GM19043 (cell line): ENCODE measurements at regions not wholly inside any gene's neighbourhood (a gene's known extent, or its start where the extent isn't known, plus 50 kb on each side); places are given as distances from the start of the nearest gene placed in this dataset.
A peak's percentile ranks its signal among the peaks of the same experiment; 100 is the strongest.

Experiments
- ATAC-seq: cut with Tn5 transposase; IDR thresholded peaks from one replicate; pipeline ENCODE4 v1.9.1; 2021; ENCODE audit warnings: low read depth; ENCODE audit not compliant: unreplicated experiment

GRCh38 chr2:136207030-136207623, 89.2 kb upstream of the CXCR4 start:
- ATAC-seq: peak; percentile 53

- peak; percentile 91 for ATAC-seq
Observed at GRCh38 chr2:136206613-136207012, 88.7 kb upstream of the CXCR4 start.

GRCh38 chr2:136205615-136206014, 87.7 kb upstream of the CXCR4 start:
- ATAC-seq: no peak

- ATAC-seq: no peak
Observed at GRCh38 chr2:136204971-136205370, 87.0 kb upstream of the CXCR4 start.

- ATAC-seq: no peak
Observed at GRCh38 chr2:136195226-136195625, 77.3 kb upstream of the CXCR4 start.

GRCh38 chr2:136191041-136191440, 73.1 kb upstream of the CXCR4 start:
- ATAC-seq: no peak

- no peak for ATAC-seq
Observed at GRCh38 chr2:136189221-136189782, 71.4 kb upstream of the CXCR4 start.

- no peak for ATAC-seq
Observed at GRCh38 chr2:136188086-136188485, 70.1 kb upstream of the CXCR4 start.

GRCh38 chr2:136185981-136186776, 68.2 kb upstream of the CXCR4 start:
- ATAC-seq: no peak

GRCh38 chr2:136183097-136183496, 65.1 kb upstream of the CXCR4 start:
- no peak for ATAC-seq

GRCh38 chr2:136182315-136182714, 64.4 kb upstream of the CXCR4 start:
- no peak for ATAC-seq

- no peak for ATAC-seq
Observed at GRCh38 chr2:136179602-136179975, 61.6 kb upstream of the CXCR4 start.

- ATAC-seq: no peak
Observed at GRCh38 chr2:136178941-136179601, 61.1 kb upstream of the CXCR4 start.

GRCh38 chr2:136175868-136176267, 57.9 kb upstream of the CXCR4 start:
- no peak for ATAC-seq

GRCh38 chr2:136175466-136175865, 57.5 kb upstream of the CXCR4 start:
- no peak for ATAC-seq

GRCh38 chr2:136173126-136173525, 55.2 kb upstream of the CXCR4 start:
- ATAC-seq: no peak

GRCh38 chr2:136171223-136171622, 53.3 kb upstream of the CXCR4 start:
- ATAC-seq: no peak

- ATAC-seq: no peak
Observed at GRCh38 chr2:136168720-136169119, 50.8 kb upstream of the CXCR4 start.

GRCh38 chr2:136167721-136168475, 49.9 kb upstream of the CXCR4 start:
- ATAC-seq: no peak
